ENCODE measurements at regions not wholly inside any gene's neighbourhood (a gene's known extent, or its start where the extent isn't known, plus 50 kb on each side); places are given as distances from the start of the nearest gene placed in this dataset.
A peak's percentile ranks its signal among the peaks of the same experiment; 100 is the strongest.

- TF ChIP-seq TAL1 (IDR thresholded peaks at IDR 0.05) (no peak), ZNF224 (CRISPR knock-in tag; IDR thresholded peaks at IDR 0.05) (no peak)
Observed at GRCh38 chr4:173934201-173934600, 349.3 kb downstream of the FBXO8 start (continued).

- Histone ChIP-seq H3K36me3 (ENCODE audit: control insufficient read depth, insufficient read depth, low read length) (no peaks in the 10 kb centered on the region), H3K4me1 (replicated peaks in 1 of 2; ENCODE audit: control insufficient read depth in 2 of 2, insufficient read depth in 2 of 2, low read length in 2 of 2) (no peaks in the 10 kb centered on the region), H3K9ac (ENCODE audit: insufficient read depth in 1 of 2, low read depth in 2 of 2, low read length in 2 of 2) (no peak overlapping the region), H3K9me3 (replicated peaks; ENCODE audit: control insufficient read depth, insufficient read depth, low read depth, low read length) (no peaks in the 10 kb centered on the region), H4K20me1 (replicated peaks; ENCODE audit: control insufficient read depth, insufficient read depth, low read length) (no peaks in the 10 kb centered on the region), H3K4me3 (no peak overlapping the region), H3K9me1 (ENCODE audit: control insufficient read depth, insufficient read depth, low read length) (no peaks in the 10 kb centered on the region), H3K27me3 (ENCODE audit: control insufficient read depth in 2 of 2, insufficient read depth in 2 of 2, low read length in 2 of 2) (no peaks in the 10 kb centered on the region), H3K79me2 (ENCODE audit: control insufficient read depth, insufficient read depth, low read length) (no peaks in the 10 kb centered on the region), H3K27ac (ENCODE audit: extremely low read depth, low read depth, low read length) (no peak overlapping the region), H3K4me2 (ENCODE audit: insufficient read depth, low read length) (no peak overlapping the region), H2AFZ (ENCODE audit: low read depth, low read length) (no peak overlapping the region)
- ATAC-seq (no peak), FAIRE-seq (no peak), DNase-seq (ENCODE audit: extremely low read depth in 1 of 4, low spot score in 3 of 4) (no peak)
- WGBS (ENCODE audit: insufficient coverage, low coverage, missing lambda C conversion rate), result 0% methylated on average over 2 of the region's 2 CpGs
- peak; percentile 38; the same call in 1 of the 2 replicates for TF ChIP-seq TEAD4 (IDR thresholded peaks at IDR 0.05; ENCODE audit: low read length)
- TF ChIP-seq TEAD4 (CRISPR knock-in tag; IDR thresholded peaks at IDR 0.05; ENCODE audit: borderline replicate concordance), result no peak
- no peak for TF ChIP-seq KAT8 (IDR thresholded peaks at IDR 0.05; ENCODE audit: low read depth)
- no peak for TF ChIP-seq ZBTB49 (CRISPR knock-in tag; IDR thresholded peaks at IDR 0.05; ENCODE audit: borderline replicate concordance)
- peak; percentile 40; the same call in 1 of the 2 replicates for TF ChIP-seq CBFA2T2 (conservative IDR thresholded peaks at IDR 0.05)
- no peak for TF ChIP-seq CHD4 (IDR thresholded peaks at IDR 0.05; ENCODE audit: insufficient read depth, insufficient replicate concordance, low read depth, low read length, poor library complexity, severe bottlenecking)
- TF ChIP-seq TAL1 (IDR thresholded peaks at IDR 0.05), result peak; percentile 36; the same call in 1 of the 2 replicates
- no peak for TF ChIP-seq ZBTB43 (CRISPR knock-in tag; IDR thresholded peaks at IDR 0.05)
- peak; percentile 70 for TF ChIP-seq CBFA2T3 (IDR thresholded peaks at IDR 0.05)
- CTCF ChIA-PET (ENCODE audit: low intra/inter-chr PET ratio), result no interaction called here
- BruUV-seq (replicated peaks), result no TSS peak
- intact Hi-C loops (cut with micrococcal nuclease) (no loop called here), in situ Hi-C loops (cut with MboI) (no loop called here)
- POLR2A ChIA-PET, result interaction anchor here (1.2 kb wide), 1 partner anchor 11 kb away, joined by 3 read pairs; no protein-coding TSS in a partner anchor
Observed at GRCh38 chr4:173932701-173933100, 350.8 kb downstream of the FBXO8 start.

Measured in K562 (cell line).